H1 (cell line): ENCODE measurements at regions not wholly inside any gene's neighbourhood (a gene's known extent, or its start where the extent isn't known, plus 50 kb on each side); places are given as distances from the start of the nearest gene placed in this dataset.

Experiments
- CTCF ChIA-PET: fragments of 300-600 bp; sonication (Branson Sonifier 250); formaldehyde crosslinking; loops from one replicate; lab custom pipeline; 2021; ENCODE audit not compliant: partially characterized antibody; lab: Charles Lee
- POLR2A ChIA-PET: fragments of 300-600 bp; sonication (Branson Sonifier 250); formaldehyde crosslinking; loops from one replicate; lab custom pipeline; 2021; ENCODE audit warnings: inconsistent platforms; ENCODE audit not compliant: partially characterized antibody; lab: Charles Lee
- DNase-seq, 2 experiments: peaks; one replicate each; pipeline versions ENCODE4 v3.0.0 to v3.0.0-alpha.2; 2010 to 2022; ENCODE audit warnings: low spot score in 2 of 2, low read depth in 1 of 2, mixed read lengths in 1 of 2
- FAIRE-seq: peaks from 2 replicates; lab custom pipeline; 2011; peaks lifted over from hg19 to GRCh38; lab: Jason Lieb, UNC
- H2AFZ ChIP-seq: 2 replicates; pipeline ENCODE4 v1.8.1; 2012; ENCODE audit warnings: low read length, inconsistent platforms
- H2AK5ac ChIP-seq: 2 replicates; pipeline ENCODE4 v1.6.1; 2013; ENCODE audit warnings: low read depth, low read length
- H2BK120ac ChIP-seq: replicated peaks from 2 replicates; pipeline ENCODE3; 2013; ENCODE audit warnings: low read depth, low read length, inconsistent platforms
- H2BK12ac ChIP-seq: 2 replicates; pipeline ENCODE4 v1.6.1; 2013; ENCODE audit warnings: low read depth, low read length
- H2BK15ac ChIP-seq: 2 replicates; pipeline ENCODE4 v1.6.1; 2013; ENCODE audit warnings: low read length
- H2BK20ac ChIP-seq: 2 replicates; pipeline ENCODE4 v1.6.1; 2013; ENCODE audit warnings: low read length
- H2BK5ac ChIP-seq: 2 replicates; pipeline ENCODE4 v1.6.1; 2013; ENCODE audit warnings: low read depth, low read length
- H3K14ac ChIP-seq: 2 replicates; pipeline ENCODE4 v1.6.1; 2013; ENCODE audit warnings: inconsistent platforms; ENCODE audit not compliant: insufficient read length
- H3K18ac ChIP-seq: 2 replicates; pipeline ENCODE4 v1.6.1; 2013; ENCODE audit warnings: low read length; ENCODE audit errors: extremely low read depth
- H3K23ac ChIP-seq: 2 replicates; pipeline ENCODE4 v1.6.1; 2013; ENCODE audit warnings: inconsistent platforms; ENCODE audit not compliant: insufficient read length
- H3K23me2 ChIP-seq: 2 replicates; pipeline ENCODE4 v1.6.1; 2013; ENCODE audit warnings: low read depth, low read length
- H3K27ac ChIP-seq: 2 replicates; pipeline ENCODE4 v1.6.1; 2011; ENCODE audit warnings: low read depth, low read length, inconsistent platforms
- H3K27me3 ChIP-seq, 4 experiments: replicated peaks in 1 of 4; 1 replicate in 1 of 4; 2 replicates in 3 of 4; pipeline versions ENCODE4 v1.6.1 to v1.8.1; 2011 to 2013; ENCODE audit warnings: low read length in 3 of 4, mild to moderate bottlenecking in 3 of 4, inconsistent platforms in 2 of 4, mixed read lengths in 2 of 4, moderate library complexity in 1 of 4; ENCODE audit not compliant: control insufficient read depth in 3 of 4, insufficient read depth in 3 of 4; ENCODE audit errors: extremely low read depth in 1 of 4
- H3K36me3 ChIP-seq, 4 experiments: 2 replicates each; pipeline versions ENCODE4 v1.6.1 to v1.8.1; 2011 to 2013; ENCODE audit warnings: mild to moderate bottlenecking in 4 of 4, low read length in 3 of 4, moderate library complexity in 2 of 4, control low read depth in 1 of 4, inconsistent platforms in 1 of 4; ENCODE audit not compliant: insufficient read depth in 4 of 4, control insufficient read depth in 2 of 4
- H3K4ac ChIP-seq: replicated peaks from 2 replicates; pipeline ENCODE3; 2013; ENCODE audit warnings: low read length, low read depth, mixed read lengths, inconsistent platforms; ENCODE audit not compliant: insufficient read length
- H3K4me1 ChIP-seq, 4 experiments: replicated peaks in 1 of 4; 1 replicate in 1 of 4; 2 replicates in 3 of 4; pipeline versions ENCODE4 v1.6.1 to v1.8.1; 2011 to 2013; ENCODE audit warnings: low read length in 3 of 4, inconsistent platforms in 2 of 4, mixed read lengths in 1 of 4; ENCODE audit not compliant: insufficient read depth in 4 of 4, control insufficient read depth in 3 of 4
- H3K4me2 ChIP-seq, 2 experiments: 2 replicates each; pipeline versions ENCODE4 v1.6.1 to v1.8.1; 2011 to 2013; ENCODE audit warnings: low read depth in 2 of 2, low read length in 2 of 2, control low read depth in 1 of 2, inconsistent platforms in 1 of 2, mild to moderate bottlenecking in 1 of 2; ENCODE audit not compliant: insufficient read depth in 1 of 2
- H3K4me3 ChIP-seq, 4 experiments: fragments of 200-600, 300-600 bp in 1 of 4; sonication (generic), shearing (Covaris generic), sonication (Bioruptor Twin) in 1 of 4; 2 replicates each; pipeline versions ENCODE4 v1.5.1 to v1.8.1; 2011 to 2016; ENCODE audit warnings: low read length in 4 of 4, low read depth in 3 of 4, control low read depth in 2 of 4, inconsistent platforms in 2 of 4, mild to moderate bottlenecking in 2 of 4, mixed read lengths in 1 of 4, moderate library complexity in 1 of 4; ENCODE audit not compliant: insufficient read depth in 2 of 4; ENCODE audit errors: extremely low read depth in 1 of 4
- H3K56ac ChIP-seq: replicated peaks from 2 replicates; pipeline ENCODE3; 2013; ENCODE audit warnings: low read depth, mild to moderate bottlenecking, mixed read lengths, low read length, inconsistent platforms; ENCODE audit not compliant: insufficient read length
- H3K79me1 ChIP-seq: 2 replicates; pipeline ENCODE4 v1.6.1; 2013; ENCODE audit warnings: low read depth, low read length, control low read depth
- H3K79me2 ChIP-seq, 2 experiments: 2 replicates each; pipeline versions ENCODE4 v1.6.1 to v1.8.1; 2012 to 2013; ENCODE audit warnings: low read length in 2 of 2, mild to moderate bottlenecking in 2 of 2, inconsistent platforms in 1 of 2; ENCODE audit not compliant: insufficient read depth in 2 of 2, control insufficient read depth in 1 of 2
- H3K9ac ChIP-seq, 4 experiments: replicated peaks in 1 of 4; 1 replicate in 1 of 4; 2 replicates in 3 of 4; pipeline versions ENCODE4 v1.6.1 to v1.8.1; 2011 to 2013; ENCODE audit warnings: low read depth in 3 of 4, low read length in 3 of 4, control low read depth in 2 of 4, mild to moderate bottlenecking in 2 of 4, moderate library complexity in 2 of 4, inconsistent platforms in 1 of 4; ENCODE audit errors: extremely low read depth in 1 of 4
- H3K9me3 ChIP-seq, 2 experiments: 2 replicates each; pipeline versions ENCODE4 v1.6.1 to v1.8.1; 2012 to 2013; ENCODE audit warnings: mild to moderate bottlenecking in 2 of 2, moderate library complexity in 2 of 2, control low read depth in 1 of 2, inconsistent platforms in 1 of 2, low read depth in 1 of 2, low read length in 1 of 2, mixed read lengths in 1 of 2; ENCODE audit not compliant: insufficient read depth in 2 of 2
- H4K20me1 ChIP-seq, 2 experiments: replicated peaks in 1 of 2; 2 replicates each; pipeline versions ENCODE3 to v1.8.1; 2011 to 2013; ENCODE audit warnings: inconsistent platforms in 2 of 2, low read length in 2 of 2, mild to moderate bottlenecking in 1 of 2; ENCODE audit not compliant: insufficient read depth in 2 of 2, control insufficient read depth in 1 of 2
- H4K5ac ChIP-seq: 2 replicates; pipeline ENCODE4 v1.6.1; 2013; ENCODE audit warnings: low read length, low read depth, mixed read lengths, inconsistent platforms; ENCODE audit not compliant: insufficient read length
- H4K8ac ChIP-seq: 2 replicates; pipeline ENCODE4 v1.8.0; 2013; ENCODE audit warnings: mild to moderate bottlenecking, moderate library complexity, low read length, inconsistent platforms; ENCODE audit not compliant: insufficient read depth; ENCODE audit errors: extremely low read depth
- H4K91ac ChIP-seq: replicated peaks from 2 replicates; pipeline ENCODE3; 2013; ENCODE audit warnings: low read length, mixed read lengths, inconsistent platforms; ENCODE audit not compliant: insufficient read length
- CHD2 ChIP-seq: IDR thresholded peaks from 2 replicates; pipeline ENCODE4 v1.6.1; 2012; ENCODE audit warnings: low read length, improper control_type of control experiment
- RNF2 ChIP-seq: fragments of 200-900, 300-1000 bp; sonication (generic); IDR thresholded peaks from 2 replicates; pipeline ENCODE4 v1.7.1; 2016; ENCODE audit warnings: borderline replicate concordance, low read depth, mild to moderate bottlenecking, antibody characterized with exemption, low read length; ENCODE audit not compliant: poor library complexity, severe bottlenecking; ENCODE audit errors: missing control alignments
- WGBS, 2 experiments: shearing (Covaris generic) in 1 of 2; methylation state at CpG; one replicate each; pipeline versions ENCODE4 v1.1.6 to v1.1.7; 2013 to 2015; ENCODE audit warnings: low lambda C conversion rate in 2 of 2, mixed read lengths in 2 of 2, inconsistent platforms in 1 of 2, low coverage in 1 of 2, missing lambda C conversion rate in 1 of 2; ENCODE audit not compliant: insufficient replicate concordance in 2 of 2, insufficient coverage in 1 of 2, insufficient read length in 1 of 2; ENCODE audit errors: extremely low coverage in 1 of 2, missing lambda C conversion rate in 1 of 2; 5-methylcytosine and 5-hydroxymethylcytosine counted together

GRCh38 chr4:156523991-156524390 is 447.6 kb downstream of the PDGFC start:
- POLR2A ChIA-PET: no interaction called here
- no peaks in the 10 kb centered on the region for H3K79me2 ChIP-seq
- no peaks in the 10 kb centered on the region for H4K20me1 ChIP-seq
- no peaks in the 10 kb centered on the region for H3K9me3 ChIP-seq
- no peaks in the 10 kb centered on the region for H3K27me3 ChIP-seq
- TF ChIP-seq RNF2 (no peak), CHD2 (no peak)
- TF ChIP-seq, all 59 proteins: peak for 0
- Histone ChIP-seq H3K14ac (no peak overlapping the region), H3K23ac (no peak overlapping the region), H2BK12ac (no peak overlapping the region), H3K18ac (no peak overlapping the region), H4K8ac (no peak overlapping the region), H3K4ac (no peak overlapping the region), H2AFZ (no peak overlapping the region), H4K5ac (no peak overlapping the region), H3K4me1 (no peaks in the 10 kb centered on the region), H3K56ac (no peak overlapping the region), H2BK5ac (no peak overlapping the region), H3K36me3 (no peaks in the 10 kb centered on the region), H2BK120ac (no peak overlapping the region), H2BK15ac (no peak overlapping the region), H3K4me2 (no peak overlapping the region), H2BK20ac (no peak overlapping the region), H3K79me1 (no peaks in the 10 kb centered on the region), H2AK5ac (no peak overlapping the region), H3K27ac (no peak overlapping the region), H3K9ac (no peak overlapping the region), H4K91ac (no peak overlapping the region), H3K23me2 (no peaks in the 10 kb centered on the region), H3K4me3 (no peak overlapping the region)
- WGBS, 2 experiments: 85% methylated on average over 1 of the region's 1 CpG; no CpG with 5 or more reads in 1 of the 2 experiments
- CTCF ChIA-PET: no interaction called here
- DNase-seq: no peak
- no peak for FAIRE-seq
